HCT116 (cell line): ENCODE measurements at regions not wholly inside any gene's neighbourhood (a gene's known extent, or its start where the extent isn't known, plus 50 kb on each side); places are given as distances from the start of the nearest gene placed in this dataset.

Source experiments
- ATF3 ChIP-seq: IDR thresholded peaks from 2 replicates; pipeline ENCODE4 v1.6.1; 2012
- CTCF ChIP-seq, 3 experiments: fragments of 200-600 bp in 1 of 3; sonication (generic) in 1 of 3; IDR thresholded peaks in 2 of 3; conservative IDR thresholded peaks in 1 of 3; 2 replicates each; pipeline ENCODE4 v1.5.1; 2012 to 2017; ENCODE audit warnings: low read depth in 2 of 3, low read length in 2 of 3, antibody characterized with exemption in 1 of 3, borderline replicate concordance in 1 of 3, control low read depth in 1 of 3, mild to moderate bottlenecking in 1 of 3, mixed read lengths in 1 of 3, mixed run types in 1 of 3, moderate library complexity in 1 of 3; ENCODE audit not compliant: insufficient read depth in 1 of 3
- MAX ChIP-seq: IDR thresholded peaks from 2 replicates; pipeline ENCODE4 v1.6.1; 2012
- RAD21 ChIP-seq: IDR thresholded peaks from 2 replicates; pipeline ENCODE4 v1.6.1; 2012; ENCODE audit warnings: low read depth, mild to moderate bottlenecking

GRCh38 chr7:52909935-52910334 is 125.5 kb upstream of the POM121L12 start:
- TF ChIP-seq CTCF (IDR thresholded peaks at IDR 0.05 in 2 of 3, conservative IDR thresholded peaks at IDR 0.05 in 1 of 3; ENCODE audit: borderline replicate concordance in 1 of 3, insufficient read depth in 1 of 3, low read depth in 2 of 3, low read length in 2 of 3) = no peak
- no peak for TF ChIP-seq ATF3
- TF ChIP-seq RAD21 = no peak
- TF ChIP-seq MAX = no peak
